ENCODE measurements at regions not wholly inside any gene's neighbourhood (a gene's known extent, or its start where the extent isn't known, plus 50 kb on each side); places are given as distances from the start of the nearest gene placed in this dataset.

GRCh38 chr5:73357576-73357975 is 91.0 kb downstream of the FOXD1 start:
- no peaks in the 10 kb centered on the region for H3K9me3 ChIP-seq (ENCODE audit: control insufficient read depth, low read length)
- H3K27ac ChIP-seq (ENCODE audit: low read length), result no peak overlapping the region
- DNase-seq (no peak), ATAC-seq (no peak)
- no peak overlapping the region for H3K4me3 ChIP-seq (ENCODE audit: low read length)
- H3K27me3 ChIP-seq (ENCODE audit: control insufficient read depth, insufficient read depth), result no peaks in the 10 kb centered on the region
- intact Hi-C loops (cut with DNase I), result no loop called here
- no peaks in the 10 kb centered on the region for H3K4me1 ChIP-seq (ENCODE audit: control insufficient read depth, insufficient read depth, low read length)
- 27% methylated on average over 3 of the region's 3 CpGs for WGBS

- intact Hi-C loops (cut with DNase I), result no loop called here
- H3K9me3 ChIP-seq (ENCODE audit: control insufficient read depth, low read length), result no peaks in the 10 kb centered on the region
- H3K27me3 ChIP-seq (ENCODE audit: control insufficient read depth, insufficient read depth), result no peaks in the 10 kb centered on the region
- H3K4me1 ChIP-seq (ENCODE audit: control insufficient read depth, insufficient read depth, low read length), result no peaks in the 10 kb centered on the region
- H3K4me3 ChIP-seq (ENCODE audit: low read length), result no peak overlapping the region
- WGBS, result 31% methylated on average over 1 of the region's 1 CpG
- no peak for DNase-seq
- no peak overlapping the region for H3K27ac ChIP-seq (ENCODE audit: low read length)
- ATAC-seq, result no peak
Measured at GRCh38 chr5:73355108-73355507, 93.5 kb downstream of the FOXD1 start.

GRCh38 chr5:73354406-73354805 is 94.2 kb downstream of the FOXD1 start:
- Histone ChIP-seq H3K4me3 (ENCODE audit: low read length) (no peak overlapping the region), H3K4me1 (ENCODE audit: control insufficient read depth, insufficient read depth, low read length) (no peaks in the 10 kb centered on the region), H3K27ac (ENCODE audit: low read length) (no peak overlapping the region), H3K27me3 (ENCODE audit: control insufficient read depth, insufficient read depth) (no peaks in the 10 kb centered on the region), H3K9me3 (ENCODE audit: control insufficient read depth, low read length) (no peaks in the 10 kb centered on the region)
- 90% methylated on average over 2 of the region's 2 CpGs for WGBS
- ATAC-seq (no peak), DNase-seq (no peak)
- intact Hi-C loops (cut with DNase I), result no loop called here

GRCh38 chr5:73352649-73353230 is 95.8 kb downstream of the FOXD1 start:
- Histone ChIP-seq H3K4me3 (ENCODE audit: low read length) (no peak overlapping the region), H3K9me3 (ENCODE audit: control insufficient read depth, low read length) (no peaks in the 10 kb centered on the region), H3K27me3 (ENCODE audit: control insufficient read depth, insufficient read depth) (no peaks in the 10 kb centered on the region), H3K4me1 (ENCODE audit: control insufficient read depth, insufficient read depth, low read length) (no peaks in the 10 kb centered on the region), H3K27ac (ENCODE audit: low read length) (no peak overlapping the region)
- intact Hi-C loops (cut with DNase I), result no loop called here
- DNase-seq (no peak), ATAC-seq (no peak)

- WGBS, result 91% methylated on average over 1 of the region's 1 CpG
- ATAC-seq (no peak), DNase-seq (no peak)
- Histone ChIP-seq H3K27me3 (ENCODE audit: control insufficient read depth, insufficient read depth) (no peaks in the 10 kb centered on the region), H3K4me1 (ENCODE audit: control insufficient read depth, insufficient read depth, low read length) (no peaks in the 10 kb centered on the region), H3K27ac (ENCODE audit: low read length) (no peak overlapping the region), H3K4me3 (ENCODE audit: low read length) (no peak overlapping the region), H3K9me3 (ENCODE audit: control insufficient read depth, low read length) (no peaks in the 10 kb centered on the region)
- intact Hi-C loops (cut with DNase I), result no loop called here
Measured at GRCh38 chr5:73352243-73352642, 96.3 kb downstream of the FOXD1 start.

- intact Hi-C loops (cut with DNase I), result no loop called here
- Histone ChIP-seq H3K27me3 (ENCODE audit: control insufficient read depth, insufficient read depth) (no peaks in the 10 kb centered on the region), H3K4me3 (ENCODE audit: low read length) (no peak overlapping the region), H3K4me1 (ENCODE audit: control insufficient read depth, insufficient read depth, low read length) (no peaks in the 10 kb centered on the region), H3K27ac (ENCODE audit: low read length) (no peak overlapping the region), H3K9me3 (ENCODE audit: control insufficient read depth, low read length) (no peaks in the 10 kb centered on the region)
- ATAC-seq, result no peak
- no peak for DNase-seq
- 50% methylated on average over 3 of the region's 3 CpGs for WGBS
Measured at GRCh38 chr5:73351593-73351992, 97.0 kb downstream of the FOXD1 start.

GRCh38 chr5:73346878-73347408 is 101.6 kb downstream of the FOXD1 start:
- H3K4me3 ChIP-seq (ENCODE audit: low read length), result no peak overlapping the region
- no peak for DNase-seq
- H3K27ac ChIP-seq (ENCODE audit: low read length), result no peak overlapping the region
- no peaks in the 10 kb centered on the region for H3K27me3 ChIP-seq (ENCODE audit: control insufficient read depth, insufficient read depth)
- ATAC-seq, result no peak
- H3K4me1 ChIP-seq (ENCODE audit: control insufficient read depth, insufficient read depth, low read length), result no peaks in the 10 kb centered on the region
- intact Hi-C loops (cut with DNase I), result no loop called here
- 90% methylated on average over 1 of the region's 1 CpG for WGBS
- H3K9me3 ChIP-seq (ENCODE audit: control insufficient read depth, low read length), result no peaks in the 10 kb centered on the region

- Histone ChIP-seq H3K4me1 (ENCODE audit: control insufficient read depth, insufficient read depth, low read length) (no peaks in the 10 kb centered on the region), H3K9me3 (ENCODE audit: control insufficient read depth, low read length) (no peaks in the 10 kb centered on the region)
- 65% methylated on average over 5 of the region's 5 CpGs for WGBS
Measured at GRCh38 chr5:73344835-73345234, 103.7 kb downstream of the FOXD1 start.

GRCh38 chr5:73339711-73340110 is 108.9 kb downstream of the FOXD1 start:
- peaks cover 2% of the 10 kb centered on the region for H3K4me1 ChIP-seq (ENCODE audit: control insufficient read depth, insufficient read depth, low read length)
- ATAC-seq, result no peak
- no peak overlapping the region for H3K27ac ChIP-seq (ENCODE audit: low read length)
- DNase-seq, result no peak
- peaks cover 2% of the 10 kb centered on the region for H3K27me3 ChIP-seq (ENCODE audit: control insufficient read depth, insufficient read depth)
- no peak overlapping the region for H3K4me3 ChIP-seq (ENCODE audit: low read length)
- no peaks in the 10 kb centered on the region for H3K9me3 ChIP-seq (ENCODE audit: control insufficient read depth, low read length)
- 89% methylated on average over 4 of the region's 4 CpGs for WGBS
- intact Hi-C loops (cut with DNase I), result no loop called here

More at GRCh38 chr5:73344835-73345234, 103.7 kb downstream of the FOXD1 start:
- H3K27ac ChIP-seq (ENCODE audit: low read length), result no peak overlapping the region
- DNase-seq, result no peak
- intact Hi-C loops (cut with DNase I), result no loop called here
- no peak for ATAC-seq
- H3K27me3 ChIP-seq (ENCODE audit: control insufficient read depth, insufficient read depth), result peaks cover 2% of the 10 kb centered on the region
- no peak overlapping the region for H3K4me3 ChIP-seq (ENCODE audit: low read length)

GRCh38 chr5:73339051-73339575 is 109.5 kb downstream of the FOXD1 start:
- no peaks in the 10 kb centered on the region for H3K9me3 ChIP-seq (ENCODE audit: control insufficient read depth, low read length)

GRCh38 chr5:73338256-73339050 is 110.1 kb downstream of the FOXD1 start:
- ATAC-seq, result peak in 1 of 2 donors; percentile 45
- peak in 1 of 3 donors; percentile 66 for DNase-seq
- Histone ChIP-seq H3K27ac (ENCODE audit: low read length) (no peak overlapping the region), H3K4me1 (ENCODE audit: control insufficient read depth, insufficient read depth, low read length) (peaks cover 2% of the 10 kb centered on the region), H3K27me3 (ENCODE audit: control insufficient read depth, insufficient read depth) (peaks cover 2% of the 10 kb centered on the region), H3K9me3 (ENCODE audit: control insufficient read depth, low read length) (no peaks in the 10 kb centered on the region), H3K4me3 (ENCODE audit: low read length) (no peak overlapping the region)
- WGBS, result 42% methylated on average over 17 of the region's 17 CpGs
- intact Hi-C loops (cut with DNase I), result no loop called here

More at GRCh38 chr5:73339051-73339575, 109.5 kb downstream of the FOXD1 start:
- H3K4me1 ChIP-seq (ENCODE audit: control insufficient read depth, insufficient read depth, low read length), result peaks cover 2% of the 10 kb centered on the region
- H3K27me3 ChIP-seq (ENCODE audit: control insufficient read depth, insufficient read depth), result peaks cover 2% of the 10 kb centered on the region
- DNase-seq (peak in 1 of 3 donors; percentile 17), ATAC-seq (no peak)
- no peak overlapping the region for H3K4me3 ChIP-seq (ENCODE audit: low read length)
- WGBS, result 52% methylated on average over 15 of the region's 15 CpGs
- intact Hi-C loops (cut with DNase I), result no loop called here
- no peak overlapping the region for H3K27ac ChIP-seq (ENCODE audit: low read length)

All from right cardiac atrium (tissue), 5 donors.